Hematopoietic multipotent progenitor cell treated with erythropoietin and hydrocortisone succinate and interleukin-3 and kit ligand, for 15 days (in vitro differentiated cells): ENCODE measurements at regions not wholly inside any gene's neighbourhood (a gene's known extent, or its start where the extent isn't known, plus 50 kb on each side); places are given as distances from the start of the nearest gene placed in this dataset.

ENCODE experiments used
- DNase-seq: peaks from one replicate; pipeline ENCODE4 v3.0.0-alpha.2; 2015; ENCODE audit warnings: low spot score

GRCh38 chr3:176714034-176714433, 483.2 kb downstream of the TBL1XR1 start:
- DNase-seq, result no peak

GRCh38 chr3:176712191-176712590, 485.1 kb downstream of the TBL1XR1 start:
- no peak for DNase-seq

GRCh38 chr3:176699288-176699687, 498.0 kb downstream of the TBL1XR1 start:
- DNase-seq, result no peak

- DNase-seq, result no peak
Measured at GRCh38 chr3:176697284-176697889, 499.9 kb downstream of the TBL1XR1 start.

- DNase-seq, result no peak
Measured at GRCh38 chr3:176696816-176697215, 500.5 kb downstream of the TBL1XR1 start.

GRCh38 chr3:176692966-176693785, 504.1 kb downstream of the TBL1XR1 start:
- no peak for DNase-seq

- DNase-seq, result no peak
Measured at GRCh38 chr3:176692199-176692965, 504.9 kb downstream of the TBL1XR1 start.

- DNase-seq, result no peak
Measured at GRCh38 chr3:176690083-176690869, 507.0 kb downstream of the TBL1XR1 start.

GRCh38 chr3:176687754-176688153, 509.5 kb downstream of the TBL1XR1 start:
- DNase-seq, result no peak

GRCh38 chr3:176683382-176683781, 513.9 kb downstream of the TBL1XR1 start:
- DNase-seq, result no peak

- peak; percentile 8 for DNase-seq
Measured at GRCh38 chr3:176663837-176664831, 533.1 kb downstream of the TBL1XR1 start.

- no peak for DNase-seq
Measured at GRCh38 chr3:176663387-176663786, 533.9 kb downstream of the TBL1XR1 start.

GRCh38 chr3:176661432-176661964, 535.8 kb downstream of the TBL1XR1 start:
- DNase-seq, result peak; percentile 10

- no peak for DNase-seq
Measured at GRCh38 chr3:176655404-176656094, 541.7 kb downstream of the TBL1XR1 start.

GRCh38 chr3:176651622-176652021, 545.7 kb downstream of the TBL1XR1 start:
- no peak for DNase-seq

GRCh38 chr3:176650478-176650877, 546.8 kb downstream of the TBL1XR1 start:
- no peak for DNase-seq

GRCh38 chr3:176647987-176648386, 549.3 kb downstream of the TBL1XR1 start:
- no peak for DNase-seq

GRCh38 chr3:176633511-176633910, 563.8 kb downstream of the TBL1XR1 start:
- DNase-seq, result no peak

GRCh38 chr3:176632925-176633324, 564.4 kb downstream of the TBL1XR1 start:
- no peak for DNase-seq

- DNase-seq, result no peak
Measured at GRCh38 chr3:176631165-176631564, 566.1 kb downstream of the TBL1XR1 start.
